NCI-H526 treated with DMSO at 0.1 percent for 48 hours (cell line): ENCODE measurements at regions not wholly inside any gene's neighbourhood (a gene's known extent, or its start where the extent isn't known, plus 50 kb on each side); places are given as distances from the start of the nearest gene placed in this dataset.
"Not testable (repeated sequence)": the region's sequence is repeated elsewhere in the genome, so short reads cannot be mapped to it uniquely, and the experiment has no call there.

Source experiments
- DNase-seq: peaks from one replicate; lab custom pipeline; 2025; lab: John Stamatoyannopoulos, UW

DNA sequence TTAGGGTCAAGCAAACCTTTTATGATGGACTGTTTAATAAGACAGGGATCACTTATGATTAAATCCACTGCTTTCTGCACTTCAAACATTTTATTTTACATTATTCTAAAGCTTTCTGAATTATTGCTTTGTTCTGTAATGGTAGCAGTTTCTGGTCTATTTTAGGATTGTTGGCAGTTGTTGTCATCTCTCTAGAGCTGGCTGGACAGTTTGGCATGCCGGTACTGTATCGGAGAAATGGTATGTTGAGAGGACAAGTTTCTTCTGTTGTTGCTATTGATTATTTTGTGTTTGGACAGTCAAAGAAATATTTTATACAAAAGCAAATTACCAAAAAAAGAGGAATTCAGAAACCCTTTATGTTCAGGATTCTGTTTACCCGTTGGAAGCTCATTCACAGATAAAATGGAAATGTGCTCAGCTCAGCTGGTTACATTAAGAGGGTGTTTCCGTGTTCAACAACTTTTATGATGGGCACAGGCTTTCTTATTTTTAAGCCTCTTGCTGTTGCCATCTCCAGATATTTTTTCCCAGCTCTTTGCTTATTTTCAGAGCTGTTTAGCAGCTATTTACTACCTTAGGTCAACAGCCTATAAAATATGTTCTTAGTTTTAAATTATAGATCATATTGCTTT is 214.6 kb upstream of the IGFBP7 start:
- DNase-seq, result no peak

DNA sequence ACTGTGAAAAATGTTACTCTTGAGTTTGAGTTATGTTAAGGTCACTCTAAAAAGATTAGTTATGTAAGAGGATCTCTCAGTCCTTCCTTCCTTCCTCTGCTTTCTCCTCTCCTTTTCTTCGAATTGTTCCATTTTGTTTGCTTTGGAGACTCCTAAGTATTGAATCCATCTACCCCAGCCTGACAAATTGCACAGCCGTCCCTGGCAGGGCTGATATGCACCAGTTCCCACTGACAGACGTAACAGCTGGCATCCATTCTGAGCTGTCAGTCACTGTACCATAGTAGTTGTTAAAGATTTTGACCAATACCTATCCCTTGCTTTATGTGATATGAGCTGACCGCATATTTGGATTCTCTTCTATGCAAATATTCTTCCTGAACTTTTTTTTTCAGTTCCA is 210.7 kb upstream of the IGFBP7 start:
- no peak for DNase-seq

- DNase-seq, result no peak
These were observed 210.0 kb upstream of the IGFBP7 start for GRCh38 chr4:57320217-57320616.

DNA sequence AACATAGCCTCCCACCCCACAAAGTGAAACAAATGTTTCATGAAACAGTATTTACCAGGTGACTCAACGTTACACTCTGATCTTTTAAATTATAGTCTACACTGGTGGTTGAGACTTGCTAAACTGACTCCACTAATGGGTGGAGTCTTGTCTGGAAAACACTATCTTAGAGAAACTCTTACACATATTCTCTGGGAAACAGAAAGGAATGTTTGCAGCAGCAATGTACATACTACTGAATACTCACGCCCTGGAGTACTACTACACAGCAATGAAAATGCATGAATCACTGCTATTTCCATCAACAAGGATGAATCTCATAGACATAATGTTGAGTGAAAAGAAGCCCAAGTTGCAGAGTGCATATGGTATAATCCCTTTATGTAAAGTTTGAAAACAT is 208.5 kb upstream of the IGFBP7 start:
- DNase-seq, result no peak

GRCh38 chr4:57314636-57315035 is 204.5 kb upstream of the IGFBP7 start:
- DNase-seq, result no peak

- no peak for DNase-seq
These were observed 202.1 kb upstream of the IGFBP7 start for GRCh38 chr4:57312296-57312695.

DNA sequence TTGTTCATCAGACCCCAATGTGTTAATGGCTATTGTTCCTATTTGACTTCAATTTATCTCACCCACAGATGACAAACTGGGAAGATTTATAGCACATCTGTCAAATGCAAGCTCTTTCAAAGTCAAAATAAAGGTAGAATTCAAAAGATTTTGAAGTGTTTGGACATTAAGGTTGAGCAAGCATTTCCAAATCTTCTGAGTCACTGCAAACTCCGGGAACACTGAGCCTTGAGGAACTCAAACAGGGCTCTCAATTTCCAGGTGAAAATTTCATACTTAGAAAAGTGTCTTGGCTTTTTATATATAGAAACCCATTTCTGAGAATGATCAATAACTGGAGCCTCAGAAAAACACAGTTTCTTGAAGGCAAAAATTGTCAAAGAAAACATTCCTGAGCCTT is 199.5 kb upstream of the IGFBP7 start:
- no peak for DNase-seq

GRCh38 chr4:57308301-57308700 is 198.1 kb upstream of the IGFBP7 start:
- no peak for DNase-seq

DNA sequence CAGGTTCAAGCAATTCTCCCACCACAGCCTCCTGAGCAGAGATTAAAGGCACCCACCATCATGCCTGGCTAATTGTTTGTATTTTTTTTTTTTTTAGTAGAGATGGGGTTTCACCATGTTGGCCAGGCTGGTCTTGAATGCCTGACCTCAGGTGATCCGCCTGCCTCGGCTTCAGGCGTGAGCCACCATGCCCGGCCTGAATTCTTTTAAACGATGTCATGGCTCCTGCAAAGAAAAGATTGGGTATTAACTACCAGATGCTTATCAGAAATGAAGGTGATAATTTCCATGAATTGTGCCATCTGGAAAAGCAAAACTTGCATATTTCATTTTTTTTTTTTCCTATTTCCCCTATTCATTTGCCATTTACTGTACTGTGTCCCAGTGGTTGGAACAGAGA is 195.7 kb upstream of the IGFBP7 start:
- DNase-seq, result no peak

- DNase-seq, result no peak
These were observed 193.0 kb upstream of the IGFBP7 start for GRCh38 chr4:57303012-57303751.

DNA sequence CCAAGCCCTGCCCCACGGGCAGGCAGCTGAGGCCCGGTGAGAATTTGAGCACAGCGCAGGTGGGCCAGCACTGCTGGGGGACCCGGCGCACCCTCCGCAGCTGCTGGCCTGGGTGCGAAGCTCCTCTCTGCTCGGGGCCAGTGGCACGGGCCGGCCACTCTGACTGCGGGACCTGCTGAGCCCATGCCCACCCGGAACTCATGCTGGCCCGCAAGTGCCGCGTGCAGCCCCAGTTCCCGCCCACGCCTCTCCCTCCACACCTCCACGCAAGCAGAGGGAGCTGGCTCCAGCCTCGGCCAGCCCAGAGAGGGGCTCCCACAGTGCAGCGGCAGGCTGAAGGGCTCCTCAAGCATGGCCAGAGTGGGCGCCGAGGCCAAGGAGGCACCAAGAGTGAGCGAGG is 190.1 kb upstream of the IGFBP7 start:
- not testable (repeated sequence) for DNase-seq

GRCh38 chr4:57291911-57292310 is 181.7 kb upstream of the IGFBP7 start:
- no peak for DNase-seq

GRCh38 chr4:57287687-57288604 is 177.8 kb upstream of the IGFBP7 start:
- DNase-seq, result no peak

DNA sequence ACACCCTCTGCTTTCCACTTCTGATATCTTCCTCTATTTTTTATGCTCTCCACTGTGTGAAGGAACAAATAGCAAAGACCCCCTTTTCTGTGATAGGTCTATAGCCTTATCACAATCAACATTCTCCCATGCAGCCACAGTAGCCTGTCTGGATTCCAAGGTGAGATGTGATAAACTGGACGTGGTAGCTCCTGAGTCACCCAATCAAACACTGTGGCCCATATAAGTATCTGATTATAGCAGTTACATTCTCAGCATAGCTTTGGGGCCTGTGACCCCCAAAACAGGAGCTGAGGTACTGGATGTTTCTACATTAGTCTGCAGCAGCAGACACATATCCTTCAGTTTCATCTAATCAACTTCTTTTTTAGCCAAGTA is 172.7 kb upstream of the IGFBP7 start:
- no peak for DNase-seq

DNA sequence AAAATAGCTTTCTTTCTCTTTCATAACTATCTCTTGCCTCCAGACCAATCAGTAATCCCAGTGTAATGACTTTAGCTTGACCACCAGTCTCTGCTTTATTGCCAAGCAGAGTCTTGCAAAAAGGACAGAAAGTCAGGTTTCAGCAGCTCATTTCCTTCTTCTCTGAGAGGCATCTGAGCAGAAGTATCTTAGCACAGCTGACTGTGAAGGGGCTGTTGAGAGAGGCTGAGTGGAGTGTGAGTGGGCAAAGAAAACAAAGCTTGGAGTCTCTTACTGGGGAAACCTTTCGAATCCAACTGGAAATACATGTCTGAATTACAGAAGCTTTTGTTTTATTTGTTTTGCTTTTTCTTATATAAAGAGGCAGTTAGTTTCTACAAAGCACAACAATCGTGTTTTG is 170.3 kb upstream of the IGFBP7 start:
- DNase-seq, result no peak

DNA sequence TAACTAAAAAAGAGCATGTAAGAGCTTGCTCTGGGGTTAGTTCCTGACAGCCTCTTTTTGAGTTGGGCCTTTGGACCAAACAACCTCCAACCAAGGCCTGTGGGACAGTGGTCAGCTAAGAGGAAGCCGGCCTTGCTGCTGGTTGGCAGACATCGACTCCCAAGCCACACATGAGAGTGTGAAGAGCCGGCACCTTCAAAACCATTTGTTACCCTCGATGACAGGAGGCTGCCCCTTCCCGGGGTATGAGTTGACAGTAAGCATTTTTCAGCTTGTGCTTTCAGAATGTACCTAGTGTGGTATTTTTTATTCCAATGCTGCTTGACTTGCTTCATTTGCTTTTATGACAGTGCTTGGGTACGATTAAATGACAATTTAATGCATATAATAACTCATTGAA is 168.6 kb upstream of the IGFBP7 start:
- no peak for DNase-seq

- no peak for DNase-seq
These were observed 163.9 kb upstream of the IGFBP7 start for GRCh38 chr4:57274082-57274481.

GRCh38 chr4:57270346-57270745 is 160.2 kb upstream of the IGFBP7 start:
- DNase-seq, result no peak

DNA sequence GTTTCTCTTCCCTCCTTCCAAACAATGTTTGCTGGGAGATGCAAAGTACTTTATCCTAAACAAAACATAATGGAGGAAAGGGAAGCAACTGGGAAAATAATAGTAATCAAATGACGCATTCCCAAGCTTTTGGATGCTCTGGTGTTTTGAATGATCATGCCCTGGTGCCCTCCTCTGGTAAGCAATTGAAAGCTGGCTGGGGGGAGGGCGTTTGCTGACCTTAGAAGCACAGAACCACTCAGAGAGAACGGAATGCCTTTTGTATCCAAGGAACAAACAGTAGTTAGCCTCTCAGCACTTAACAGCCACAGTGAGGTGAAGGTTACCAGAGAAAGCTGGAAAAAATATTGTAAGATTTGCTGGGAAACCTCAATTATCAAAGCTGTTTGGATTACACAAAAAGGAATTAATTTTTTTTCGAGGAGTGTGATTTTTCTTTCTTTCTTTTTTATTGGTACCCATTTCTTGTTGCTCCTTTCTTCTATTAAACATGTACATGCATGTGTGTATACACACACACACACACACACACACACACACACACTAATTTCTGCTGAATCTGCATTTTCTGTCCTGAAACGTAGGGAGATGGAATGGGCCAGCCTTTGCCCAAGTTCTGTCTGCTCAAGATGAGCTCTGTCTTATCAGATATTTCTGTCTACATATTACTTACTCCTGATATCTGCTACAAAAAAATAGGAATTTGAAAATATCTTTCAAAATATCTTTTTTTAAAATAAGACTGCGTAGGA is 155.8 kb upstream of the IGFBP7 start:
- DNase-seq, result no peak

DNA sequence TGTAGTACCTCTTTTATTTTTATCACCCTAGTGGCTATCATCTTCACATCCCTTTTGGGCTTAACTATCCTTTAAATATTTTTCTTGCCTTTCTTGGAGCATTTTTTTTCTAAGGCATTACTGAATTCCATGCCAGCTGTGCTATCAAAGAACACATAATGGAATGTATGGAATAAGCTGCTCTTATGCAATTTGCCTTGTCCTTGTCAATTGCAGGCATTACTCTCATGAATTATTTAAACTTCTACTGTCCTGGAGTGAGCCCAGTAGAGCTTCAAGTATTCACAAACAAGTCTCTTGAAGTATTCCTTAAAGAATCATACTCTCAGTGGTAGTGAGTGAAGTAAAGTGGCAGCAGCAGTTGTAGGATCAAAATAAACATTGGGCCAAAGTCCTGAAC is 144.6 kb upstream of the IGFBP7 start:
- DNase-seq, result no peak

DNA sequence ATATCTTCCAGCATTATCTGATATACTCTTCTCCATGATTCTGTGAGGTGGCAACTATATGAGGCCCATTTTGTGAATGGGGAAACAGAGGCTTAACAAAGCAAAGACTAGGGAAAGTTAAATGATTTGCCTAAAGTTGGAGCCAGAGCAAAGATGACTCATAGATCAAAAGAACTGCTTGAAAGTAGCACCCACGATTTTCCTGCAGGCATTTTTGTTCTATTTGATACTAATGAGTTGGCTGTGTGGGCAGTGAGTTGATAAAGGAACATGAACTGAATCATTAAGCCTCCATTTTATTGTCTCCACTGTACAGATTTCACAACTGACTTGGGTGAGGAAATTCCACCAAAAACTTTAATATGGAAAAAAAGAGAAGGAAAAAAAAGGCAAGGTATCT is 138.9 kb upstream of the IGFBP7 start:
- no peak for DNase-seq

DNA sequence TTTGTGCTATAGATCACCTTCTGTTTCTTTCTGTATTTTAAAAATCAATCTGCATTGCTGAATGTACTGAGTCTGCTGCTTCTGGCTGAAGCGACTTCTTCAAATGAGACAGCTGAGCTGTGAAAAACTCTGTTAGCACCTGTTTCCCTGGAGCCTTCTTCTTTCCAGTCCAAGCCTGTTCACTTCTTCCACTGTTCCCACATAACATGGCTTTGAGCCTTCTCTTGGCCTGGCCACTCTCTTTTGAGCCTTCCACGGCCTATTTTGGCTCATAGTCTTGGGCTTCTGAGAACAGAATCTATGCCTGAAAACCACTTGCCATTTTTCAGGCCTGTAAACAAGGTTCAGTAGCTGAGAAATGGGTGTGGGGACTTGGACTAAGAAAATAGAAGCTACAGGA is 132.9 kb upstream of the IGFBP7 start:
- DNase-seq, result no peak
